ENCODE measurements at regions not wholly inside any gene's neighbourhood (a gene's known extent, or its start where the extent isn't known, plus 50 kb on each side); places are given as distances from the start of the nearest gene placed in this dataset.

GRCh38 chr1:163836481-163836880 is 514.7 kb downstream of the NUF2 start:
- no peak for TF ChIP-seq CTCF (IDR thresholded peaks at IDR 0.05 in 2 of 3, conservative IDR thresholded peaks at IDR 0.05 in 1 of 3; ENCODE audit: borderline replicate concordance in 1 of 3, insufficient read depth in 1 of 3, low read depth in 2 of 3, low read length in 2 of 3)
- TF ChIP-seq ELF1 (IDR thresholded peaks at IDR 0.05; ENCODE audit: borderline replicate concordance, low read depth), result no peak
- TF ChIP-seq CBX3 (IDR thresholded peaks at IDR 0.05; ENCODE audit: low read depth), result no peak
- TF ChIP-seq SP1 (IDR thresholded peaks at IDR 0.05; ENCODE audit: low read depth), result no peak
- TF ChIP-seq EZH2phosphoT487 (IDR thresholded peaks at IDR 0.05; ENCODE audit: borderline replicate concordance), result no peak
- no peak for TF ChIP-seq POLR2A (IDR thresholded peaks at IDR 0.05; ENCODE audit: borderline replicate concordance, extremely low read depth, insufficient read depth, insufficient read length)
- no peak for TF ChIP-seq RAD21 (IDR thresholded peaks at IDR 0.05; ENCODE audit: low read depth)
- no peak for TF ChIP-seq POLR2AphosphoS5 (IDR thresholded peaks at IDR 0.05; ENCODE audit: low read depth, low read length)
- TF ChIP-seq, protein P1, sequence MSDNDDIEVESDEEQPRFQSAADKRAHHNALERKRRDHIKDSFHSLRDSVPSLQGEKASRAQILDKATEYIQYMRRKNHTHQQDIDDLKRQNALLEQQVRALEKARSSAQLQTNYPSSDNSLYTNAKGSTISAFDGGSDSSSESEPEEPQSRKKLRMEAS (IDR thresholded peaks at IDR 0.05), result no peak
- no peak for TF ChIP-seq ZBTB33 (IDR thresholded peaks at IDR 0.05; ENCODE audit: extremely low read depth, insufficient replicate concordance, low read length)
- TF ChIP-seq TCF7L2 (IDR thresholded peaks at IDR 0.05; ENCODE audit: borderline replicate concordance, extremely low read depth, insufficient read depth, insufficient read length), result no peak

Data from HCT116 (cell line).